ENCODE measurements at regions not wholly inside any gene's neighbourhood (a gene's known extent, or its start where the extent isn't known, plus 50 kb on each side); places are given as distances from the start of the nearest gene placed in this dataset.

- no peaks in the 10 kb centered on the region for H3K27me3 ChIP-seq (ENCODE audit: control insufficient read depth, insufficient read depth, low read length)
- H3K4me3 ChIP-seq (ENCODE audit: low read depth, low read length): no peak overlapping the region
- no peaks in the 10 kb centered on the region for H3K4me1 ChIP-seq (ENCODE audit: control insufficient read depth, insufficient read depth, low read length)
- no peaks in the 10 kb centered on the region for H3K36me3 ChIP-seq (ENCODE audit: control insufficient read depth, insufficient read depth, low read length)
- no peaks in the 10 kb centered on the region for H3K9me3 ChIP-seq (ENCODE audit: control insufficient read depth, insufficient read depth, low read length)
- no peak overlapping the region for H3K9ac ChIP-seq (ENCODE audit: low read depth, low read length)
Measured at GRCh38 chr5:175236176-175236575, 207.8 kb downstream of the DRD1 start.

DNA sequence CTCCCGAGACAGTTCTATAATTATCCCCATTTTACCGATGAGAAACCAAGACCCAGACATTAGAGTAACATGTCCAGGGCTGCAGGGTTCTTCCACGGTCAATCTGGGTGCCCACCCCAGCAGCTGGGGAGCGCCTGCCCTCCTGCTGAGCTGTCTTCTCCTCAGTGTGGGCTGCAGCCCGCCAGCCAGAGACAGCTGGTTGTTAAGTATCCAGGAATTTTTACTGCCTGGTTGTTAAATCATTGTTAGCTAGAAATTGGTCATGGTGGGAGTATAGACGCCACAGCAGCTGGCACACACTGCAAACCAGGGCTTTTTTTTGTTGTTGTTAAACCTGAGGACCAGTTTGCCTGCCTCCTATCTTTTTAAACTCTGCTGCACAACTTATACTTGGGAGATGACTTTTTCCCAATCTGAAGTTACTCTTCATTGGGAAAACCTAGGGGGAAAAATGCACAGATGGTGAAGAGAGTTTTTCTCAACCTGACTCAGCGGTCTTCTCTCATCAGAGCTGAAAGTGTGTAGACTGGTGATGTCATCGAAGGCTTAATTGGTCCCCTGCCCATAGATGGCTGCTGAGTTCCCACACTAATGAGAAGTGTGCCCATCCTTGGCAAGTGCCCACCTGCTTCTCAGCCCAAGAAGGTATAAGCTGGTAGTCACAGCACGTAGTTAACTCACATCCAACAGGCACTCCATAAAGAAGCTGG is 208.6 kb downstream of the DRD1 start:
- Histone ChIP-seq H3K9ac (ENCODE audit: low read depth, low read length) (no peak overlapping the region), H3K9me3 (ENCODE audit: control insufficient read depth, insufficient read depth, low read length) (no peaks in the 10 kb centered on the region), H3K27me3 (ENCODE audit: control insufficient read depth, insufficient read depth, low read length) (no peaks in the 10 kb centered on the region), H3K4me1 (ENCODE audit: control insufficient read depth, insufficient read depth, low read length) (no peaks in the 10 kb centered on the region), H3K36me3 (ENCODE audit: control insufficient read depth, insufficient read depth, low read length) (no peaks in the 10 kb centered on the region), H3K4me3 (ENCODE audit: low read depth, low read length) (no peak overlapping the region)

- Histone ChIP-seq H3K9me3 (ENCODE audit: control insufficient read depth, insufficient read depth, low read length) (no peaks in the 10 kb centered on the region), H3K4me1 (ENCODE audit: control insufficient read depth, insufficient read depth, low read length) (no peaks in the 10 kb centered on the region), H3K36me3 (ENCODE audit: control insufficient read depth, insufficient read depth, low read length) (no peaks in the 10 kb centered on the region), H3K27me3 (ENCODE audit: control insufficient read depth, insufficient read depth, low read length) (no peaks in the 10 kb centered on the region), H3K9ac (ENCODE audit: low read depth, low read length) (no peak overlapping the region), H3K4me3 (ENCODE audit: low read depth, low read length) (no peak overlapping the region)
Measured at GRCh38 chr5:175230299-175230698, 213.7 kb downstream of the DRD1 start.

- no peak overlapping the region for H3K9ac ChIP-seq (ENCODE audit: low read depth, low read length)
- no peaks in the 10 kb centered on the region for H3K9me3 ChIP-seq (ENCODE audit: control insufficient read depth, insufficient read depth, low read length)
- H3K36me3 ChIP-seq (ENCODE audit: control insufficient read depth, insufficient read depth, low read length): no peaks in the 10 kb centered on the region
Measured at GRCh38 chr5:175226506-175226905, 217.5 kb downstream of the DRD1 start.

GRCh38 chr5:175223291-175223690 is 220.7 kb downstream of the DRD1 start:
- no peaks in the 10 kb centered on the region for H3K9me3 ChIP-seq (ENCODE audit: control insufficient read depth, insufficient read depth, low read length)

More at GRCh38 chr5:175226506-175226905, 217.5 kb downstream of the DRD1 start:
- H3K27me3 ChIP-seq (ENCODE audit: control insufficient read depth, insufficient read depth, low read length): no peaks in the 10 kb centered on the region
- peaks cover 4% of the 10 kb centered on the region for H3K4me1 ChIP-seq (ENCODE audit: control insufficient read depth, insufficient read depth, low read length)
- no peak overlapping the region for H3K4me3 ChIP-seq (ENCODE audit: low read depth, low read length)

GRCh38 chr5:175222621-175223020 is 221.4 kb downstream of the DRD1 start:
- Histone ChIP-seq H3K4me3 (ENCODE audit: low read depth, low read length) (no peak overlapping the region), H3K36me3 (ENCODE audit: control insufficient read depth, insufficient read depth, low read length) (no peaks in the 10 kb centered on the region), H3K27me3 (ENCODE audit: control insufficient read depth, insufficient read depth, low read length) (no peaks in the 10 kb centered on the region), H3K4me1 (ENCODE audit: control insufficient read depth, insufficient read depth, low read length) (peaks cover 4% of the 10 kb centered on the region), H3K9ac (ENCODE audit: low read depth, low read length) (no peak overlapping the region), H3K9me3 (ENCODE audit: control insufficient read depth, insufficient read depth, low read length) (no peaks in the 10 kb centered on the region)

More at GRCh38 chr5:175223291-175223690, 220.7 kb downstream of the DRD1 start:
- peaks cover 4% of the 10 kb centered on the region for H3K4me1 ChIP-seq (ENCODE audit: control insufficient read depth, insufficient read depth, low read length)
- no peaks in the 10 kb centered on the region for H3K27me3 ChIP-seq (ENCODE audit: control insufficient read depth, insufficient read depth, low read length)
- H3K4me3 ChIP-seq (ENCODE audit: low read depth, low read length): no peak overlapping the region
- H3K36me3 ChIP-seq (ENCODE audit: control insufficient read depth, insufficient read depth, low read length): no peaks in the 10 kb centered on the region
- H3K9ac ChIP-seq (ENCODE audit: low read depth, low read length): no peak overlapping the region

GRCh38 chr5:175220549-175220948 is 223.4 kb downstream of the DRD1 start:
- Histone ChIP-seq H3K4me3 (ENCODE audit: low read depth, low read length) (no peak overlapping the region), H3K4me1 (ENCODE audit: control insufficient read depth, insufficient read depth, low read length) (peaks cover 4% of the 10 kb centered on the region), H3K27me3 (ENCODE audit: control insufficient read depth, insufficient read depth, low read length) (no peaks in the 10 kb centered on the region), H3K9ac (ENCODE audit: low read depth, low read length) (no peak overlapping the region), H3K9me3 (ENCODE audit: control insufficient read depth, insufficient read depth, low read length) (no peaks in the 10 kb centered on the region), H3K36me3 (ENCODE audit: control insufficient read depth, insufficient read depth, low read length) (no peaks in the 10 kb centered on the region)

DNA sequence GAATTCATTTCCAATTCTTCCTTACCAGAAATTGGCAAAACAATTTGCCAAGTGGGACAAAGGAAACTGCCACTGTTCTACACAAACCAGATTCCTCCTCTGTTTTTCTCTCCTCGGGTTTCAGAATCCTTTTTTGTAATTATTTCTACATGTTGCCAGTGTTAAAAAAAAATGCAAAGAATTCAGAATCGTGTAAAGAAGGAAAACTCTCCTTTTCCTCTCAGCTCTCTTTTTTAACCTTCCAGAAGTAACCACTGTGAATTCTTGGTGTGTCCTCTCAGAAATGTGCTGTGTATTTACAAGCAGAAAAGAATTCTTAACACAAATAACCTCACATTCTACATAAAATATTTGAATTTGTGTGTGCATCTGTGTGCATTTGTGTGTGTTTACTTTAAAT is 224.6 kb downstream of the DRD1 start:
- Histone ChIP-seq H3K4me1 (ENCODE audit: control insufficient read depth, insufficient read depth, low read length) (peaks cover 3% of the 10 kb centered on the region), H3K27me3 (ENCODE audit: control insufficient read depth, insufficient read depth, low read length) (no peaks in the 10 kb centered on the region), H3K9me3 (ENCODE audit: control insufficient read depth, insufficient read depth, low read length) (no peaks in the 10 kb centered on the region), H3K4me3 (ENCODE audit: low read depth, low read length) (no peak overlapping the region), H3K36me3 (ENCODE audit: control insufficient read depth, insufficient read depth, low read length) (no peaks in the 10 kb centered on the region), H3K9ac (ENCODE audit: low read depth, low read length) (no peak overlapping the region)

DNA sequence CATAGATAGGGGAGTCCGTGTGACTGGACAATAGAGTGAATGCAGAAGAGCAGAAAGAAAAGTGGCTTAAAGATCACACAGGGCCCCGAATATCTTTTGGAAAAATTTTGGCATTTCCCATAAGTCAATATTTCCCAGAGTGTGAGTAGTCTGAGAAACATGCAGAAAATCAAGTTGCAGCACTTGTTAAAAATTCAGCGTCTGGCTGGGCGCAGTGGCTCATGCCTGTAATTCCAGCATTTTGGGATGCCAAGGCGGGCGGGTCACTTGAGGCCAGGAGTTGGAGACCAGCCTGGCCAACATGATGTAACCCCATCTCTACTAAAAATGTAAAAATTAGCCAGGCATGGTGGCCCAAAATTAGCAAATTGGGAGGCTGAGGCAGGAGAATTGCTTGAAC is 227.0 kb downstream of the DRD1 start:
- Histone ChIP-seq H3K4me1 (ENCODE audit: control insufficient read depth, insufficient read depth, low read length) (no peaks in the 10 kb centered on the region), H3K36me3 (ENCODE audit: control insufficient read depth, insufficient read depth, low read length) (no peaks in the 10 kb centered on the region), H3K9ac (ENCODE audit: low read depth, low read length) (no peak overlapping the region), H3K4me3 (ENCODE audit: low read depth, low read length) (no peak overlapping the region), H3K27me3 (ENCODE audit: control insufficient read depth, insufficient read depth, low read length) (no peaks in the 10 kb centered on the region), H3K9me3 (ENCODE audit: control insufficient read depth, insufficient read depth, low read length) (no peaks in the 10 kb centered on the region)

DNA sequence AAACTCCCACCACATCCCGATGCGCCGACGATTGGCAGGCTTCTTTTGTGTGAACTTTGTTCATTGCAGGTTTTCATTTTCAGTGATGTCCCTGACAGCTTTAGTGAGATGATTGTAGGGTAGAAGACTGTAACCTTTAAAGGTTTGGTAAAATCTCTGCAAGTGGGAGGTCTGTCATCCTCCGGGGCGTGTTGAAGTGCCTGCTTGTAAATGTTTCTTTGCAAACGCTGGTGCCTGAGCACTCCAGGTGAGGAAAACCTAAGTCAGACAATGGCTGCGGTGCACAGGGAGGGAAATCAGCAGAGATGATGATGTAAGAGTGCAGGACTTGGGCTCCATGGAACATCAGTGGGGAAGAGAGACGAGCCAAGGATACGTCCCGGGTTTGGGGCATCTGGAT is 228.1 kb downstream of the DRD1 start:
- Histone ChIP-seq H3K4me3 (ENCODE audit: low read depth, low read length) (no peak overlapping the region), H3K27me3 (ENCODE audit: control insufficient read depth, insufficient read depth, low read length) (no peaks in the 10 kb centered on the region), H3K36me3 (ENCODE audit: control insufficient read depth, insufficient read depth, low read length) (no peaks in the 10 kb centered on the region), H3K4me1 (ENCODE audit: control insufficient read depth, insufficient read depth, low read length) (no peaks in the 10 kb centered on the region), H3K9ac (ENCODE audit: low read depth, low read length) (no peak overlapping the region), H3K9me3 (ENCODE audit: control insufficient read depth, insufficient read depth, low read length) (no peaks in the 10 kb centered on the region)

- H3K9ac ChIP-seq (ENCODE audit: low read depth, low read length): no peak overlapping the region
- no peaks in the 10 kb centered on the region for H3K27me3 ChIP-seq (ENCODE audit: control insufficient read depth, insufficient read depth, low read length)
- no peak overlapping the region for H3K4me3 ChIP-seq (ENCODE audit: low read depth, low read length)
- no peaks in the 10 kb centered on the region for H3K9me3 ChIP-seq (ENCODE audit: control insufficient read depth, insufficient read depth, low read length)
- H3K36me3 ChIP-seq (ENCODE audit: control insufficient read depth, insufficient read depth, low read length): no peaks in the 10 kb centered on the region
- H3K4me1 ChIP-seq (ENCODE audit: control insufficient read depth, insufficient read depth, low read length): no peaks in the 10 kb centered on the region
Measured at GRCh38 chr5:175214152-175214551, 229.8 kb downstream of the DRD1 start.

- no peak overlapping the region for H3K4me3 ChIP-seq (ENCODE audit: low read depth, low read length)
- no peaks in the 10 kb centered on the region for H3K27me3 ChIP-seq (ENCODE audit: control insufficient read depth, insufficient read depth, low read length)
- no peak overlapping the region for H3K9ac ChIP-seq (ENCODE audit: low read depth, low read length)
- no peaks in the 10 kb centered on the region for H3K9me3 ChIP-seq (ENCODE audit: control insufficient read depth, insufficient read depth, low read length)
- no peaks in the 10 kb centered on the region for H3K36me3 ChIP-seq (ENCODE audit: control insufficient read depth, insufficient read depth, low read length)
- no peaks in the 10 kb centered on the region for H3K4me1 ChIP-seq (ENCODE audit: control insufficient read depth, insufficient read depth, low read length)
Measured at GRCh38 chr5:175211956-175212756, 231.8 kb downstream of the DRD1 start.

Data from iPS-15b (cell line).